HepG2 (cell line): ENCODE measurements at regions not wholly inside any gene's neighbourhood (a gene's known extent, or its start where the extent isn't known, plus 50 kb on each side); places are given as distances from the start of the nearest gene placed in this dataset.

ENCODE experiments used
- ATAC-seq: fragments of 200-7000 bp; cut with Tn5 transposase; 3 replicates; pipeline ENCODE4 v1.9.1; 2020; ENCODE audit warnings: mild to moderate bottlenecking, moderate library complexity
- BruUV-seq: library from RNA; stranded (reverse); fragments of 400-500 nt; replicated peaks from 2 replicates; lab custom pipeline; 2021; lab: Mats Ljungman, UMichigan
- CTCF ChIA-PET: fragments of 300-600 bp; formaldehyde crosslinking; extraction: SDS; loops from one replicate; lab custom pipeline; 2021; ENCODE audit warnings: low total read pairs, inconsistent platforms, low intra/inter-chr PET ratio; lab: Yijun Ruan, JAX
- POLR2A ChIA-PET: fragments of 350-600 bp; sonication (Branson Sonifier 250); formaldehyde crosslinking; loops from one replicate; lab custom pipeline; 2020; ENCODE audit warnings: antibody characterized with exemption, inconsistent platforms; lab: Yijun Ruan, JAX
- DNase-seq: peaks from one replicate; pipeline ENCODE4 v3.0.0-alpha.2; 2015; ENCODE audit warnings: low spot score
- FAIRE-seq: peaks from 3 replicates; lab custom pipeline; 2011; peaks lifted over from hg19 to GRCh38; lab: Jason Lieb, UNC
- H2AFZ ChIP-seq: one replicate; pipeline ENCODE4 v1.6.1; 2011; ENCODE audit warnings: low read length, inconsistent platforms
- H3K27ac ChIP-seq: fragments of 300-600 bp; 3 replicates; pipeline ENCODE4 v1.8.0; 2011; ENCODE audit warnings: mixed run types, mild to moderate bottlenecking, mixed read lengths, low read length, inconsistent platforms; ENCODE audit not compliant: insufficient read depth; ENCODE audit errors: extremely low read length
- H3K27me3 ChIP-seq, 2 experiments: fragments of 200-600 bp in 1 of 2; 2 replicates in 1 of 2; 3 replicates in 1 of 2; pipeline versions ENCODE4 v1.6.0 to v1.8.0; 2011; ENCODE audit warnings: low read length in 2 of 2, mild to moderate bottlenecking in 2 of 2, moderate library complexity in 2 of 2, inconsistent platforms in 1 of 2; ENCODE audit not compliant: insufficient read depth in 2 of 2, control insufficient read depth in 1 of 2
- H3K36me3 ChIP-seq, 2 experiments: fragments of 200-600 bp in 1 of 2; replicated peaks in 1 of 2; 2 replicates in 1 of 2; 3 replicates in 1 of 2; pipeline versions ENCODE4 v1.5.1 to v1.8.0; 2011; ENCODE audit warnings: low read length in 2 of 2, inconsistent platforms in 1 of 2; ENCODE audit not compliant: insufficient read depth in 2 of 2, control insufficient read depth in 1 of 2
- H3K4me1 ChIP-seq: 2 replicates; pipeline ENCODE4 v1.5.1; 2012; ENCODE audit warnings: low read length, inconsistent platforms; ENCODE audit not compliant: insufficient read depth
- H3K4me2 ChIP-seq: 2 replicates; pipeline ENCODE4 v1.6.0; 2011; ENCODE audit warnings: low read depth, low read length, inconsistent platforms
- H3K4me3 ChIP-seq, 3 experiments: fragments of 200-600 bp in 1 of 3; sonication (generic), shearing (Covaris generic) in 1 of 3; replicated peaks in 1 of 3; 2 replicates each; pipeline ENCODE4 v1.5.1; 2011 to 2016; ENCODE audit warnings: low read length in 3 of 3, inconsistent platforms in 2 of 3, low read depth in 2 of 3, mild to moderate bottlenecking in 2 of 3, control low read depth in 1 of 3, mixed read lengths in 1 of 3; ENCODE audit not compliant: insufficient read depth in 1 of 3
- H3K79me2 ChIP-seq: one replicate; pipeline ENCODE4 v1.6.1; 2011; ENCODE audit warnings: low read length, inconsistent platforms; ENCODE audit not compliant: insufficient read depth
- H3K9ac ChIP-seq: 2 replicates; pipeline ENCODE4 v1.6.0; 2011; ENCODE audit warnings: mild to moderate bottlenecking, low read depth, low read length, inconsistent platforms; ENCODE audit not compliant: insufficient read depth
- H3K9me3 ChIP-seq: 2 replicates; pipeline ENCODE4 v1.5.1; 2012; ENCODE audit warnings: mild to moderate bottlenecking, low read length
- H4K20me1 ChIP-seq: 2 replicates; pipeline ENCODE4 v1.6.0; 2011; ENCODE audit warnings: inconsistent platforms, mild to moderate bottlenecking, low read length, moderate library complexity; ENCODE audit not compliant: insufficient read depth
- HDAC6 ChIP-seq: fragments of 200-600 bp; sonication (generic); IDR thresholded peaks from 2 replicates; pipeline ENCODE4 v1.7.0; 2017; ENCODE audit warnings: mild to moderate bottlenecking, antibody characterized with exemption, low read length, low read depth
- NFKB2 ChIP-seq: sonication (generic); formaldehyde crosslinking; IDR thresholded peaks from 2 replicates; pipeline ENCODE4 v1.4.0; 2020; ENCODE audit warnings: missing genetic modification reagents, borderline replicate concordance
- NRL ChIP-seq: sonication (generic); formaldehyde crosslinking; IDR thresholded peaks from 2 replicates; pipeline ENCODE4 v1.5.0; 2020; ENCODE audit warnings: missing genetic modification reagents, mild to moderate bottlenecking, moderate library complexity, borderline replicate concordance
- PPARG ChIP-seq: conservative IDR thresholded peaks from 2 replicates; pipeline ENCODE4 v1.6.1; 2016; ENCODE audit warnings: missing biosample characterization, missing genetic modification reagents
- RXRB ChIP-seq: IDR thresholded peaks from 2 replicates; pipeline ENCODE4 v1.6.1; 2016; ENCODE audit warnings: borderline replicate concordance, missing genetic modification reagents, missing compliant biosample characterization
- ZNF17 ChIP-seq: sonication (generic); formaldehyde crosslinking; IDR thresholded peaks from 2 replicates; pipeline ENCODE4 v1.5.0; 2020; ENCODE audit warnings: mild to moderate bottlenecking, missing genetic modification reagents
- WGBS: methylation state at CpG from one replicate; pipeline ENCODE4 v1.1.6; 2017; ENCODE audit warnings: low lambda C conversion rate; 5-methylcytosine and 5-hydroxymethylcytosine counted together
- in situ Hi-C: cut with HindIII; loops from 2 replicates; pipeline ENCODE4 v1.10.0; 2017; ENCODE audit warnings: low pct_unique_long_range_greater_than_20kb; ENCODE audit not compliant: extremely low pct_ligation_motif_present
- intact Hi-C: fragments of 100-400 bp; cut with micrococcal nuclease; formaldehyde crosslinking; loops from one replicate; pipeline ENCODE4 v1.10.0; 2022; ENCODE audit not compliant: unreplicated experiment
- TF ChIP-seq, protein P1 (sequence below): sonication (generic); formaldehyde crosslinking; IDR thresholded peaks from 2 replicates; pipeline ENCODE4 v1.9.0; 2021; ENCODE audit warnings: mild to moderate bottlenecking, missing genetic modification reagents
- TF ChIP-seq, protein P2 (sequence below): sonication (generic); formaldehyde crosslinking; IDR thresholded peaks from 2 replicates; pipeline ENCODE4 v1.4.0; 2020; ENCODE audit warnings: mild to moderate bottlenecking, missing genetic modification reagents
- TF ChIP-seq, protein P3 (sequence below): sonication (generic); formaldehyde crosslinking; IDR thresholded peaks from 2 replicates; pipeline ENCODE4 v1.5.1; 2020; ENCODE audit warnings: mild to moderate bottlenecking, moderate library complexity, missing genetic modification reagents
- TF ChIP-seq, protein P4 (sequence below): sonication (generic); formaldehyde crosslinking; IDR thresholded peaks from 2 replicates; pipeline ENCODE4 v1.5.0; 2020; ENCODE audit warnings: missing genetic modification reagents, mild to moderate bottlenecking, borderline replicate concordance

DNA sequence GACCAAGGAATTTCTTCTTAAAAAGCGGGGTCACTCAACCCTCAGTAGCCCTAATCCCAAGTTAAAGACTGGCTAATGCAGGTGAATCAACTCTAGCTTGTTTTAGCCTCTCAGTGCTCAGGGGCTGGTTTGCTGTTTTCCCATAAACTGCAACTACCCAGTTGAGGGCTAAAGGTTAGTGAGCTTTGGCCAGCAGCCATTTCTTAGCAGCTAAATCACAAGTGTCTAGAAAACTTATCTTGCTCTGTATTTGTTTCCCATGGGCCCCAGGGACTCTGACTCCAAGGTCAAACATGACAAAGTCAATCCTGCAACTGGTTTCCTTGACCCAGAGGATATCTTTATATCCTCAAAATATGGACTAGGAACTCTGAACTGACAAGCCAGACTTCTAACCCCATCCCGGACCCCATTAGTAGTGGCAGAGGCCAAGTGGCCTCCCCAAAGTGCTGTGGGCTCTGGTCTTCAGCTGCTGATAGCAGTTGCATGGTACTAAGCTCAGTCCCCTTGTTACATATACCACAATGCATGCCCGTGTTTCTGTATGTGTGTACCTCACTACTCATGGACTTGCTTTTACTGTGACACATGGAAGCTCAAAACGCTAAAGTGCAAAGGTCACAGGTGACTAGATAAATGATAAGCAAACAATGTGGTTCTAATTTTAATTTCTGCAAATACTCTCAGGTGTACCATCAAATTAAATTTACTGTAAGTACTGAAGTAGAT lies 793.0 kb upstream of the IGFBP3 start:
- Histone ChIP-seq H2AFZ (no peak overlapping the region), H3K9me3 (no peaks in the 10 kb centered on the region), H3K27ac (no peak overlapping the region), H4K20me1 (no peaks in the 10 kb centered on the region), H3K4me2 (peak overlapping the region; percentile 13; the same call in 1 of the 2 replicates), H3K36me3 (no peaks in the 10 kb centered on the region), H3K27me3 (no peaks in the 10 kb centered on the region), H3K9ac (no peak overlapping the region), H3K4me3 (no peak overlapping the region), H3K4me1 (peaks cover 11% of the 10 kb centered on the region), H3K79me2 (no peaks in the 10 kb centered on the region)
- no peak for FAIRE-seq
- 0% methylated on average over 4 of the region's 4 CpGs for WGBS
- intact Hi-C loops = no loop called here
- BruUV-seq = no TSS peak
- POLR2A ChIA-PET = no interaction called here
- peak; percentile 48 for ATAC-seq
- CTCF ChIA-PET = no interaction called here
- no peak for DNase-seq
- in situ Hi-C loops = no loop called here
- TF ChIP-seq, protein P1, sequence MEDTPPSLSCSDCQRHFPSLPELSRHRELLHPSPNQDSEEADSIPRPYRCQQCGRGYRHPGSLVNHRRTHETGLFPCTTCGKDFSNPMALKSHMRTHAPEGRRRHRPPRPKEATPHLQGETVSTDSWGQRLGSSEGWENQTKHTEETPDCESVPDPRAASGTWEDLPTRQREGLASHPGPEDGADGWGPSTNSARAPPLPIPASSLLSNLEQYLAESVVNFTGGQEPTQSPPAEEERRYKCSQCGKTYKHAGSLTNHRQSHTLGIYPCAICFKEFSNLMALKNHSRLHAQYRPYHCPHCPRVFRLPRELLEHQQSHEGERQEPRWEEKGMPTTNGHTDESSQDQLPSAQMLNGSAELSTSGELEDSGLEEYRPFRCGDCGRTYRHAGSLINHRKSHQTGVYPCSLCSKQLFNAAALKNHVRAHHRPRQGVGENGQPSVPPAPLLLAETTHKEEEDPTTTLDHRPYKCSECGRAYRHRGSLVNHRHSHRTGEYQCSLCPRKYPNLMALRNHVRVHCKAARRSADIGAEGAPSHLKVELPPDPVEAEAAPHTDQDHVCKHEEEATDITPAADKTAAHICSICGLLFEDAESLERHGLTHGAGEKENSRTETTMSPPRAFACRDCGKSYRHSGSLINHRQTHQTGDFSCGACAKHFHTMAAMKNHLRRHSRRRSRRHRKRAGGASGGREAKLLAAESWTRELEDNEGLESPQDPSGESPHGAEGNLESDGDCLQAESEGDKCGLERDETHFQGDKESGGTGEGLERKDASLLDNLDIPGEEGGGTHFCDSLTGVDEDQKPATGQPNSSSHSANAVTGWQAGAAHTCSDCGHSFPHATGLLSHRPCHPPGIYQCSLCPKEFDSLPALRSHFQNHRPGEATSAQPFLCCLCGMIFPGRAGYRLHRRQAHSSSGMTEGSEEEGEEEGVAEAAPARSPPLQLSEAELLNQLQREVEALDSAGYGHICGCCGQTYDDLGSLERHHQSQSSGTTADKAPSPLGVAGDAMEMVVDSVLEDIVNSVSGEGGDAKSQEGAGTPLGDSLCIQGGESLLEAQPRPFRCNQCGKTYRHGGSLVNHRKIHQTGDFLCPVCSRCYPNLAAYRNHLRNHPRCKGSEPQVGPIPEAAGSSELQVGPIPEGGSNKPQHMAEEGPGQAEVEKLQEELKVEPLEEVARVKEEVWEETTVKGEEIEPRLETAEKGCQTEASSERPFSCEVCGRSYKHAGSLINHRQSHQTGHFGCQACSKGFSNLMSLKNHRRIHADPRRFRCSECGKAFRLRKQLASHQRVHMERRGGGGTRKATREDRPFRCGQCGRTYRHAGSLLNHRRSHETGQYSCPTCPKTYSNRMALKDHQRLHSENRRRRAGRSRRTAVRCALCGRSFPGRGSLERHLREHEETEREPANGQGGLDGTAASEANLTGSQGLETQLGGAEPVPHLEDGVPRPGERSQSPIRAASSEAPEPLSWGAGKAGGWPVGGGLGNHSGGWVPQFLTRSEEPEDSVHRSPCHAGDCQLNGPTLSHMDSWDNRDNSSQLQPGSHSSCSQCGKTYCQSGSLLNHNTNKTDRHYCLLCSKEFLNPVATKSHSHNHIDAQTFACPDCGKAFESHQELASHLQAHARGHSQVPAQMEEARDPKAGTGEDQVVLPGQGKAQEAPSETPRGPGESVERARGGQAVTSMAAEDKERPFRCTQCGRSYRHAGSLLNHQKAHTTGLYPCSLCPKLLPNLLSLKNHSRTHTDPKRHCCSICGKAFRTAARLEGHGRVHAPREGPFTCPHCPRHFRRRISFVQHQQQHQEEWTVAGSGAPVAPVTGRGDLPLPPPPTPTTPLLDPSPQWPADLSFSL (CRISPR knock-in tag) = no peak
- TF ChIP-seq, protein P2, sequence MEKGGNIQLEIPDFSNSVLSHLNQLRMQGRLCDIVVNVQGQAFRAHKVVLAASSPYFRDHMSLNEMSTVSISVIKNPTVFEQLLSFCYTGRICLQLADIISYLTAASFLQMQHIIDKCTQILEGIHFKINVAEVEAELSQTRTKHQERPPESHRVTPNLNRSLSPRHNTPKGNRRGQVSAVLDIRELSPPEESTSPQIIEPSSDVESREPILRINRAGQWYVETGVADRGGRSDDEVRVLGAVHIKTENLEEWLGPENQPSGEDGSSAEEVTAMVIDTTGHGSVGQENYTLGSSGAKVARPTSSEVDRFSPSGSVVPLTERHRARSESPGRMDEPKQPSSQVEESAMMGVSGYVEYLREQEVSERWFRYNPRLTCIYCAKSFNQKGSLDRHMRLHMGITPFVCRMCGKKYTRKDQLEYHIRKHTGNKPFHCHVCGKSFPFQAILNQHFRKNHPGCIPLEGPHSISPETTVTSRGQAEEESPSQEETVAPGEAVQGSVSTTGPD (CRISPR knock-in tag) = no peak
- TF ChIP-seq, protein P3, sequence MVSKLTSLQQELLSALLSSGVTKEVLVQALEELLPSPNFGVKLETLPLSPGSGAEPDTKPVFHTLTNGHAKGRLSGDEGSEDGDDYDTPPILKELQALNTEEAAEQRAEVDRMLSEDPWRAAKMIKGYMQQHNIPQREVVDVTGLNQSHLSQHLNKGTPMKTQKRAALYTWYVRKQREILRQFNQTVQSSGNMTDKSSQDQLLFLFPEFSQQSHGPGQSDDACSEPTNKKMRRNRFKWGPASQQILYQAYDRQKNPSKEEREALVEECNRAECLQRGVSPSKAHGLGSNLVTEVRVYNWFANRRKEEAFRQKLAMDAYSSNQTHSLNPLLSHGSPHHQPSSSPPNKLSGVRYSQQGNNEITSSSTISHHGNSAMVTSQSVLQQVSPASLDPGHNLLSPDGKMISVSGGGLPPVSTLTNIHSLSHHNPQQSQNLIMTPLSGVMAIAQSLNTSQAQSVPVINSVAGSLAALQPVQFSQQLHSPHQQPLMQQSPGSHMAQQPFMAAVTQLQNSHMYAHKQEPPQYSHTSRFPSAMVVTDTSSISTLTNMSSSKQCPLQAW (CRISPR knock-in tag) = no peak
- TF ChIP-seq HDAC6 (no peak), PPARG (CRISPR knock-in tag) (no peak), NRL (no peak), NFKB2 (CRISPR knock-in tag) (no peak), ZNF17 (no peak), RXRB (CRISPR knock-in tag) (no peak)
- TF ChIP-seq, protein P4, sequence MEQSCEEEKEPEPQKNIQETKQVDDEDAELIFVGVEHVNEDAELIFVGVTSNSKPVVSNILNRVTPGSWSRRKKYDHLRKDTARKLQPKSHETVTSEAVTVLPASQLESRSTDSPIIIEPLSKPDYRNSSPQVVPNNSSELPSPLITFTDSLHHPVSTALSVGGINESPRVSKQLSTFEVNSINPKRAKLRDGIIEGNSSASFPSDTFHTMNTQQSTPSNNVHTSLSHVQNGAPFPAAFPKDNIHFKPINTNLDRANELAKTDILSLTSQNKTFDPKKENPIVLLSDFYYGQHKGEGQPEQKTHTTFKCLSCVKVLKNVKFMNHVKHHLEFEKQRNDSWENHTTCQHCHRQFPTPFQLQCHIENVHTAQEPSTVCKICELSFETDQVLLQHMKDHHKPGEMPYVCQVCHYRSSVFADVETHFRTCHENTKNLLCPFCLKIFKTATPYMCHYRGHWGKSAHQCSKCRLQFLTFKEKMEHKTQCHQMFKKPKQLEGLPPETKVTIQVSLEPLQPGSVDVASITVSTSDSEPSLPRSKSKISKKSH (CRISPR knock-in tag) = no peak
